Vagina (tissue), 2 donors: ENCODE measurements at regions not wholly inside any gene's neighbourhood (a gene's known extent, or its start where the extent isn't known, plus 50 kb on each side); places are given as distances from the start of the nearest gene placed in this dataset.

Source experiments
- POLR2A ChIP-seq, 2 donors: fragments of 450-650 bp; IDR thresholded peaks; one replicate each; pipeline ENCODE4 v1.6.1; 2017; ENCODE audit warnings: antibody characterized with exemption in 2 of 2, mild to moderate bottlenecking in 2 of 2, moderate library complexity in 2 of 2
- POLR2AphosphoS5 ChIP-seq, 2 donors: sonication (generic); formaldehyde crosslinking; IDR thresholded peaks; one replicate each; pipeline ENCODE4 v1.9.0; 2017; ENCODE audit warnings: antibody characterized with exemption in 2 of 2, mild to moderate bottlenecking in 2 of 2, low read depth in 1 of 2; ENCODE audit not compliant: insufficient read depth in 1 of 2
- TF ChIP-seq, protein P1 (sequence below), 3 experiments: fragments of 450-650 bp in 2 of 3; fragments of 200-600 bp in 1 of 3; sonication (generic) in 1 of 3; IDR thresholded peaks; one replicate each; pipeline ENCODE4 v1.5.1; 2017 to 2019; ENCODE audit warnings: antibody characterized with exemption in 3 of 3, mild to moderate bottlenecking in 2 of 3, moderate library complexity in 2 of 3

- TF ChIP-seq, protein P1, sequence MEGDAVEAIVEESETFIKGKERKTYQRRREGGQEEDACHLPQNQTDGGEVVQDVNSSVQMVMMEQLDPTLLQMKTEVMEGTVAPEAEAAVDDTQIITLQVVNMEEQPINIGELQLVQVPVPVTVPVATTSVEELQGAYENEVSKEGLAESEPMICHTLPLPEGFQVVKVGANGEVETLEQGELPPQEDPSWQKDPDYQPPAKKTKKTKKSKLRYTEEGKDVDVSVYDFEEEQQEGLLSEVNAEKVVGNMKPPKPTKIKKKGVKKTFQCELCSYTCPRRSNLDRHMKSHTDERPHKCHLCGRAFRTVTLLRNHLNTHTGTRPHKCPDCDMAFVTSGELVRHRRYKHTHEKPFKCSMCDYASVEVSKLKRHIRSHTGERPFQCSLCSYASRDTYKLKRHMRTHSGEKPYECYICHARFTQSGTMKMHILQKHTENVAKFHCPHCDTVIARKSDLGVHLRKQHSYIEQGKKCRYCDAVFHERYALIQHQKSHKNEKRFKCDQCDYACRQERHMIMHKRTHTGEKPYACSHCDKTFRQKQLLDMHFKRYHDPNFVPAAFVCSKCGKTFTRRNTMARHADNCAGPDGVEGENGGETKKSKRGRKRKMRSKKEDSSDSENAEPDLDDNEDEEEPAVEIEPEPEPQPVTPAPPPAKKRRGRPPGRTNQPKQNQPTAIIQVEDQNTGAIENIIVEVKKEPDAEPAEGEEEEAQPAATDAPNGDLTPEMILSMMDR (IDR thresholded peaks at IDR 0.05) = no peak
- TF ChIP-seq POLR2AphosphoS5 (IDR thresholded peaks at IDR 0.05; ENCODE audit: insufficient read depth in 1 of 2, low read depth in 1 of 2) = no peak
- TF ChIP-seq POLR2A (IDR thresholded peaks at IDR 0.05) = no peak
These were observed 399.1 kb downstream of the GPAM start for GRCh38 chr10:111784436-111784835.
